NCI-H510A (cell line): ENCODE measurements at regions not wholly inside any gene's neighbourhood (a gene's known extent, or its start where the extent isn't known, plus 50 kb on each side); places are given as distances from the start of the nearest gene placed in this dataset.
A peak's percentile ranks its signal among the peaks of the same experiment; 100 is the strongest.
"Not testable (repeated sequence)": the region's sequence is repeated elsewhere in the genome, so short reads cannot be mapped to it uniquely, and the experiment has no call there.

Experiments used
- DNase-seq: peaks from one replicate; lab custom pipeline; 2025; lab: John Stamatoyannopoulos, UW

- DNase-seq, result no peak
Observed at GRCh38 chr7:50915621-50916020, 132.9 kb upstream of the GRB10 start.

DNA sequence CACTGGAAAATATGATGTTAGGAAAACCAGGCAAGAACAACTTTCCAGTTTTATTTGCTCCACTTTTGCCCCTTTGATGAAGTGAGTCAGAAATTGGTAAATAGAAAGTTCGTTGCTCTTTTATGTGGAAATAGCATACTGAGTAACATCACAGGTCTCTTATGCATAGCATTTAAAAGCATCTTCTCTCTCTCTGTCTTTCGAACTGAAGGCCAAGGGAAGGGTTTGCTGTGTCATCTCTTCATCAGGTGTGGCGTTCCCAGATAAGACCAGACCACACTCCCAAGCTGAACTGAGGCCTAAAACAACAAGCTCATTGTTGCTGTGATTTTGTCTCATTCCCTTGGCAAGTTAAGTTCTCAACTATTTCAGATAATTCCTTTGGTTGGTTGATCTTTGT lies 131.8 kb upstream of the GRB10 start:
- no peak for DNase-seq

GRCh38 chr7:50908628-50909290 lies 126.1 kb upstream of the GRB10 start:
- DNase-seq, result no peak

GRCh38 chr7:50898604-50899477 lies 116.1 kb upstream of the GRB10 start:
- not testable (repeated sequence) for DNase-seq

DNA sequence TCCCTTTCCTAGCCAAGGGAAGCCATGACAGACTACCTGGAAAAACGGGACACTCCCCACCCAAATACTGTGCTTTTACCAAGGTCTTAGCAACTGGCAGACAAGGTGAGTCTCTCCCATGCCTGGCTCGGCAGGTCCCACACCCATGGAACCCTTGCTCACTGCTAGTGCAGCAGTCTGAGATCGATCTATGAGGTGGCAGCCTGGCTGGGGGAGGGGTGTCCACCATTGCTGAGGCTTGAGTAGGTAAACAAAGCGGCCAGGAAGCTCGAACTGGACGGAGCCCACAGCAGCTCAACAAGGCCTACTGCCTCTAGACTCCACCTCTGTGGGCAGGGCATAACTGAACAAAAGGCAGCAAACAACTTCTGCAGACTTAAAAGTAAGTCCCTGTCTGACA lies 104.4 kb upstream of the GRB10 start:
- DNase-seq, result peak; percentile 26

DNA sequence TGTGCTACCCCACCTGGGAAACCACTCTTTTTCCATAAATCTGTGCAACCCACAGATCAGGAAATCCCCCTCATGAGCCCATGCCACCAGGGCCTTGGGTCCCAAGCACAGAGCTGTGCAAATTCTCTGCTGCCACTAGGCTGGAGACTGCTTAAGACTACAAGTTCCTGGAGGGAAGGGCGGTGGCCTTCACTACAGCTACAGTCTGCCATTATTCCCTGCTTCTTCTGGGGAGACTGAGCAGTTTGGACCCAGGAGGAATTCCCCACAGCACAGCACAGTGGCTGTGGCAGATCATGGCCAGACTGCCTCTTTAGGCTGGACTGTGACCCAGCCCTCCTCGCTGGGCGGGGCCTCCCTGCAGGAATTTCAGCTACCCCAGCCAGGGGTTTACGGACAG lies 89.7 kb upstream of the GRB10 start:
- no peak for DNase-seq

GRCh38 chr7:50869108-50869725 lies 86.5 kb upstream of the GRB10 start:
- DNase-seq, result no peak

- no peak for DNase-seq
Observed at GRCh38 chr7:50868426-50869100, 85.9 kb upstream of the GRB10 start.

DNA sequence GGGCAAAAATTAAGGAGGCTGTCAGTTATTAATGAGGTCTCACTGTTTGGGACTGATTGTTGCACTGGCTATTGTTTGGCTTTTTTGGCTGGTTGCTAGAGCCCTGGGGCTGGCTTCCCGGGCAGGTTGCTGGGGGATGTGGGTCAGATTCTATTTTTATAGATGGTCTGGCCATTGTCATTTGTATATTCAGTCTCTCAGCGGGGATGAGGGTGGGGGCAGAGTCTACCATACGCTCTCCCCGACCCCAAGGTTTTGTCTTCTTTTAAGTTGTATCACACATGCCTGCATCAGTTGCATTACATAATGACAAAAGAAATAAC lies 84.3 kb upstream of the GRB10 start:
- DNase-seq, result no peak

DNA sequence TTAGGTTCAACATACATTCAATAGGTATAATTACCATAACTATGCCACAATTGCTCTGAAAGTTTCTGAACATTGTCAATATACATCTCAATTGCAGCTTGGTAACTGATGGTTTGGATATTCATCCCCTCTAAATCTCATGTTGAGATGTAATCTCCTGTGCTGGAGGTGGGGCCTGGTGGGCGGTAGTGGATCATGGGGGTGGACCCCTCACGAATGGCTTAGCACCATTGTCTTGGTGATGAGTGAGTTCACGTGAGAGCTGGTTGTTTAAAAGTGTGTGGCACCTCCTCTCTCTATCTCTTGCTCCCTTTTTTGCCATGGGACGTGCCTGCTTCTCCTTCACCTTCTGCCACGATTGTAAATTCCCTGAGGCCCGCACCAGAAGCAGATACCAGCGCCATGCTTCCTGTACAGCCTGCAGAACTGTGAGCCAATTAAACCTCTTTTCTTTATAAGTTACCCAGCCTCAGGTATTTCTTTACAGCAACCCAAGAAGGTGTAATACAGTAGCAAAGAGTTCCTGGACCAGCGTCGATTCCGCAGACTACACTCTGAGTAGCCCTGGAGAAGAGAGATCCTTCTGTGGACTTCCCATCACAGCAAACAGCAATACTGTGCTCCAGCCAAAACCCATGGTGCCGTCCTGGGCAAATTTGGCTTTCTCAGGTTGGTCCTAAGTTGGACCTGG lies 83.8 kb upstream of the GRB10 start:
- DNase-seq, result no peak

DNA sequence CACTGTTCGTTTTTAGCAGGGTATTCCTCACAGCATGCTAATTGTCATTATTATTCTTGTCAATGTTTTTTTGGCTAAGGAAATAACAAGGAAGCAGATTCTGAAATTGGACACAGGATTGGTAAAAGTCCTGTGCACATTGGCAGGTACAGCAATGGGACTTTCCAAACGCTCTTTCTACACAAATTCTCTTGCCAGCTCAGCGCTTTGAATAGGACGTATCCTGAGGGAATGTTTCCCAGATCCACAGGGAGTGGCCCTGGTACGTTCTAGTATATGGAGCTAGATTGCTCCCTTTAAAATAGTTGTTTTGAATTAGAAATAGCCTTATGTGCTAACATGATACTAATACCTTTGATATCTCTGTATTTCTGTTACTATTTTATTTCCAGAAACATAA lies 82.8 kb upstream of the GRB10 start:
- no peak for DNase-seq

DNA sequence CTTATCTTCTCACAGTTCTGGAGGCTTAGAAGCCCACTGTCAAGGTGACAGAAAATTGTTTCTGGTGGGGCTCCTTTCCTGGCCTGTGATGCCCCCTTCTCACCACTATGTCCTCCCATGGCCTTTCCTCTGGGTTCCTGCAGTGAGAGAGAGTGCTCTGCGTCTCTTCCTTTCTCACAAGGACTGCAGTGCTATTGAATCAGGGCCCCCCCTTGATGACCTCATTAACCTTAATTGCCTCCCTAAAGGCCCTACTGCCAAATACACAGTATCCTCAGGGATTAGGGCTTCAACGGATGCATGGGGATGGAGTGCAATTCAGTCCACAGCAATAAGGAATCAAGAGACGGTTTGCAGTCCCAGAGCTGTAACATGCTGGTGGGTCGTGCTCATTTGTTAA lies 82.0 kb upstream of the GRB10 start:
- no peak for DNase-seq

DNA sequence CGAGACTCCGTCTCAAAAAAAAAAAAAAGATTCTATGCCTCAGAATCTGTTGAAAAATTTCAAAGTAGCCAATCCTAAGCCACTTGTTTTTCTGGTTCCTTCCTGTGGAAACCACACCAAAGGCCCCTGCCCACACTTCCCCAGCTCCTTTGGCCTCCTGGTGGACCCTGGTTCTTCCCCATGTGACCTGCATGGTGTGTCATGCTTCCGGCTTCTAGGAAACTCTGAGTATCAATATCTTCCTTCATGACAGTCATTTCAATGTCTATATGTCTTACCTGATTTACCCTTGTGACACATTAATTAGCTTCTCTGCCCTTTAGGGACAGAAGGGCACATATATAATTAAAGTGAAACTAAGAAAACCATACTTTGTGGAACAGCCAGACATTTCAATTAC lies 80.4 kb upstream of the GRB10 start:
- no peak for DNase-seq

GRCh38 chr7:50862302-50862701 lies 79.6 kb upstream of the GRB10 start:
- no peak for DNase-seq

DNA sequence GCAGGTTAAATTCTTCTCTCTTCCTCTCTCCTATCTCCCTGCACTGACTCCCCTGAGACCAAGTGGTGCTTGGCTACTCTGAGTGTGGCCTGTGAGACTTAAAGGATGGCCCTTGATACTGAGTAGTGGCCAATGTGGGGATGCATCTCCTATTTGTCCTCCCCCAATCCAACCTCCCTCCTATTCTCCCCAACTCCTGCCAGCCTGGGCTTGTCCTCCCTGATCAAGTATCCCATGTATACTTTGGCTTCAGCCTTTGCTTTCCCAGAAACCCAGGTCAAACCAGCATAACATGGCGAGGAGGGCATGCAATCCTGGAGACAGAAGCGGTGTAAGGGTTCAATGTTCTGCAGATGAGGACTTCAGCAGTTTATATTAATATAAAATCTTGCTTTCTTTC lies 77.9 kb upstream of the GRB10 start:
- no peak for DNase-seq

DNA sequence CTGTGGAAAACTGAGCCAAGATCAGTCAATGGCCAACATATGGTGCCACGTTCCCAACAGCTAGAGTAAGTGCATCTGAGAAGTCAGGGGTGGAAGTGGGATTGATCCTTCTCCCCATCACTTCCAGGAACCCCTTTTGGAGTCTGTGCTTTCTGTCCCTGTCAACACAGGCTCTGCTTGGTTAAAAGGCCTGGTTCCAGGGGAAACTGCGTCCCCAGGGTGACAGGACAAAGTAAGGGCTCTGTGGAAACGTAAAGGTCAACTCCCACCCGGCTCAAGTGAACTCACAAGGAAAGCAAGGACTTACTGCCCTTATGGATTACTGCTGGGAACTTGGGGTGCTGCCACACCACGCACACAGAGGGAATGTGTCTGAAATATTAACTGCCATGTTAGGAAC lies 77.5 kb upstream of the GRB10 start:
- no peak for DNase-seq

DNA sequence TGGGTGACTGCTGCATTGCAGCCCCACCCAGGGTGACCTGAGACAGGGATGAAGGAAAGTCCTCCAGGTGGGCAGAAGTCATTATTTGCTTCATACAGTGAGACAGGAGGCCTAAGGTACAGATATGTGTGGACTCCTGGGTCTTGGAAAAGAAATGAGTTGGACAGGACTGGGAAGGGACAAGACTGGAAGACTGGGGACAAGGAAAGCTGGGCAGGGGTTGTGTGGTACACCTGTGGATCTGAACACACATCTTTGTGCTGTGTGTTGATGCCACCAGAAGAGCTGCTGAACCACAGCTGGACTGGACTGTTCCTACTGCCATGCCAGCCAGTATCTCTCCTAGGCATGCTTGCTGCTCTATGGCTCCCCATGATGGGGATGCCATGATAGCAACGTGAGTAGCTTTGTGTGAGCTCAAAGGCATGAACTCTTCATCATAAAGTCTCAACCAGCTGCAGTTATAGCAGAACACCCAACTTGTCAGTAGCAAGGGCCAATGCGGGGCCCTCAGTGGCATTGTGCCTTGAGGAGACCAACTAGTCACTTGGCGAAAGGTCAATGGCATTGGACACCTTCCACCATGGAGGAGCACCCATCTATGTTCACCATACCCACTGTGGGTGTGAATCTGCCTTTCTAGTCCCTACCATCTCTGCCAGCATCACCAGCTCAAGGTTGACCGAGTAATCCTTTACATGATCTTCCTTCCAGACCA lies 76.0 kb upstream of the GRB10 start:
- DNase-seq, result no peak

DNA sequence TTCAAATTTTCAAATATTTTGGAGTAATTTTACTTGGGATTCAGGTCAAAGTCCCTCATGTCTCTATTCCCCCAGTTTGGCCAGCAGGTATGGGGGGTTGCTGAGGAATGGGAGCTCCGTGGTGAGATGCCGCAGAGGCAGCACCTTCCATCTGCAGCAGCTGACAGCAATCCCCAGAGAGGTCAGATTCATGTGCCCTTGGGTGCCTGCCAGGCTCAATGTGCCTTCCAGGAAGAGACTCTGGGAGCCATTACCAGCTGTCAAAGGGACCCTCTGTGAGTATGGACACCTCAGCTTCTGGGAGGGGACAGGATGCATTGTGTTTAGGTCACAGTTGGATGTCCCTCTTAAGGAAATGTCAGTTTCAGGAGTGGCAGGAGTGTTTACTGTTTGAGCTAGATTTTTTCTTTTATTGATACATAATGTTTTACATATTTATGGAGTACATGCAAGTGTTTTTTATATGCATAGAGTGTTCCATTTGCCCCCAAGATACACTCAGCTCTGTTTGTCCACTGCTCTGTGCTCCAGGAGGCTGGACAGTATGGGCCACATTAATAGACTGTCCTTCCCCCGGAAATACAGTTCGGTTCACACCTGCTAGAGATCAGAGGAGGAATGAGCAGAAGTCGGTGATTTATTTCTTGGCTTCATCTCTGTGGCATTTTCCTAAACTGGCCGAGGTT lies 75.3 kb upstream of the GRB10 start:
- no peak for DNase-seq

DNA sequence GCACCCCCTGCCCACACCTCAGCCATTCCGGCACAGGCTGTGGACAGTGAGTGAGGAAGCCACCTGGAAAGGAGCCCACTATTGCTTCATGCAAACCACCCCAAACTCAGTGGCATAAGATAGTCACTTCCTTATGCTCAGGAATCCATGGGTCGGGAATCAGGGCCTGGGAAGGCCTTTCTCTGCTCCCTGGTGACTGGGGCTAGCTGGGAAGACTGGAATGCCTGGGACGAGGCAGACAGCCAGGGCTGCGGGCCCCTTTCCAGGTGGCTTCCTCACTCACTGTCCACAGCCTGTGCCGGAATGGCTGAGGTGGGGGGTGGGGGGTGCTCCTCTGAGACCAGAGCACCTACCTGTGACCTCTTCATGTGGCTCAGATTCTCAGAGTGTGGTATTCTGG lies 74.1 kb upstream of the GRB10 start:
- DNase-seq, result no peak

DNA sequence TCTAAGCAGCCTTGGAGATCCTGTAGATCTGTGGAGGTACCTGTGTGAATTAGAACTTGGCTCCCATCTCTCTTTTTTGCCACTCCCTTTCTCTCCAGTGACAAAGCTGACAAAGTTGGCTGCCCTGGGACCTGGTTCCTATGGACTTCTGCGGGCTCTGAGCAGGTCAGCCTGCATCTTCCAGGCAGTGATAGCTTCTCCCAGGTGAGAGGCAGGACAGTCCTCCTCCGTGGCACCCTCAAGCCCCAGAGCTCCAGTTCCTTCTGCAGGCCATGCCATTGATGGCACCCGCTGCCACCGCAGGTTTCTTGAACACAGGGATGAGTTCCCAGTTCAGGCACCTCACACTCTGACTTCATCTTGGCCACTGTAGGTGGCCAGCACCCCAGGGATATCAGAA lies 73.5 kb upstream of the GRB10 start:
- DNase-seq, result no peak

DNA sequence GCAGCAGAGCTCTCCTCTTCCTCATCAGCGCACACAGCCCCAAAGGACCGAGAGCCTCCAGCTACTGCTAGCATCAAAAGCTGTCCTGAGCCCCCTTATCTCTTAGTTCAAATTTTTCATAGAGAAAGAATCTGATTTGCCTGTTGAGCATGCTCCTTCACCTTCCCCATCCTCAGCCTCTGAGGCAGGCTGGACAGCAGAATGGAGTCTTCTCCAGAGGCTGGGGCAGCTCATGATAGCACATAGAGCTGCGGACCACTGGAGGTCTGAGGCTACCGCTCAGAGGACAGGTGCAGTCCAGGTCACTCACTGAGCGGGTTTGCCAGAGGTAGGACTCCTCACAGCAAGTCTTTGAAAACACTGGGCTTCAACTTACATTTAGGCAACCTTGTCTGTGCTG lies 72.8 kb upstream of the GRB10 start:
- DNase-seq, result no peak
